GM12878 (cell line): ENCODE measurements at regions not wholly inside any gene's neighbourhood (a gene's known extent, or its start where the extent isn't known, plus 50 kb on each side); places are given as distances from the start of the nearest gene placed in this dataset.

Experiments
- ATAC-seq: fragments of 200-7000 bp; cut with Tn5 transposase; 3 replicates; pipeline ENCODE4 v1.9.1; 2020; ENCODE audit warnings: mild to moderate bottlenecking, moderate library complexity
- BruUV-seq: library from RNA; stranded (reverse); fragments of 400-500 nt; replicated peaks from 2 replicates; lab custom pipeline; 2021; lab: Mats Ljungman, UMichigan
- CTCF ChIA-PET: fragments of 300-600 bp; sonication (Branson Sonifier 250); formaldehyde crosslinking; extraction: SDS; loops from one replicate; lab custom pipeline; 2021; ENCODE audit warnings: inconsistent platforms; lab: Yijun Ruan, JAX
- POLR2A ChIA-PET: fragments of 350-600 bp; formaldehyde crosslinking; extraction: SDS; loops from one replicate; lab custom pipeline; 2021; ENCODE audit warnings: inconsistent platforms; lab: Charles Lee
- RAD21 ChIA-PET: fragments of 300-600 bp; sonication (Branson Sonifier 250); formaldehyde crosslinking; loops from one replicate; lab custom pipeline; 2023; ENCODE audit warnings: antibody characterized with exemption; ENCODE audit not compliant: unreplicated experiment; lab: Charles Lee
- SMC1A ChIA-PET: fragments of 300-600 bp; sonication (Branson Sonifier 250); formaldehyde crosslinking; loops from one replicate; lab custom pipeline; 2023; ENCODE audit not compliant: unreplicated experiment, uncharacterized antibody; lab: Charles Lee
- DNase-seq: peaks from one replicate; pipeline ENCODE4 v3.0.0-alpha.2; 2011; ENCODE audit warnings: low read depth, low spot score
- FAIRE-seq: peaks from 3 replicates; lab custom pipeline; 2011; peaks lifted over from hg19 to GRCh38; lab: Jason Lieb, UNC
- H2AFZ ChIP-seq: 2 replicates; pipeline ENCODE4 v1.6.0; 2011; ENCODE audit warnings: low read depth, low read length, control low read depth; ENCODE audit not compliant: control insufficient read depth
- H3K27ac ChIP-seq: 2 replicates; pipeline ENCODE4 v1.5.1; 2011; ENCODE audit warnings: control low read depth; ENCODE audit not compliant: control insufficient read depth, insufficient read depth
- H3K27me3 ChIP-seq, 2 experiments: replicated peaks in 1 of 2; 2 replicates each; pipeline versions ENCODE4 v1.6.0 to v1.6.1; 2011; ENCODE audit warnings: low read length in 1 of 2; ENCODE audit not compliant: control insufficient read depth in 2 of 2, insufficient read depth in 2 of 2
- H3K36me3 ChIP-seq, 2 experiments: 2 replicates each; pipeline ENCODE4 v1.5.1; 2011; ENCODE audit warnings: low read length in 1 of 2; ENCODE audit not compliant: control insufficient read depth in 2 of 2, insufficient read depth in 2 of 2
- H3K4me1 ChIP-seq: 2 replicates; pipeline ENCODE4 v1.6.1; 2011; ENCODE audit warnings: mild to moderate bottlenecking, low read length, moderate library complexity, mixed read lengths; ENCODE audit not compliant: control insufficient read depth, insufficient read depth
- H3K4me2 ChIP-seq: 2 replicates; pipeline ENCODE4 v1.6.0; 2011; ENCODE audit warnings: control low read depth; ENCODE audit not compliant: control insufficient read depth, insufficient read depth
- H3K4me3 ChIP-seq: fragments of 200-600 bp; sonication (generic); 2 replicates; pipeline ENCODE4 v1.5.1; 2016
- H3K79me2 ChIP-seq: 2 replicates; pipeline ENCODE4 v1.6.0; 2011; ENCODE audit warnings: low read length; ENCODE audit not compliant: control insufficient read depth, insufficient read depth
- H3K9ac ChIP-seq: 2 replicates; pipeline ENCODE4 v1.8.0; 2011; ENCODE audit warnings: low read length, control low read depth, mixed read lengths; ENCODE audit not compliant: control insufficient read depth, insufficient read depth
- H3K9me3 ChIP-seq: replicated peaks from 3 replicates; pipeline ENCODE4 v1.5.1; 2011; ENCODE audit warnings: mild to moderate bottlenecking, low read length; ENCODE audit not compliant: control insufficient read depth, insufficient read depth
- H4K20me1 ChIP-seq: 2 replicates; pipeline ENCODE4 v1.6.0; 2011; ENCODE audit not compliant: control insufficient read depth, insufficient read depth
- EED ChIP-seq: sonication (generic); IDR thresholded peaks from 2 replicates; pipeline ENCODE4 v1.6.1; 2016; ENCODE audit warnings: antibody characterized with exemption, low read depth
- EGR1 ChIP-seq, 2 experiments: IDR thresholded peaks; 1 replicate in 1 of 2; 2 replicates in 1 of 2; pipeline ENCODE4 v1.6.1; 2011 to 2012; ENCODE audit warnings: low read depth in 2 of 2, low read length in 2 of 2, borderline replicate concordance in 1 of 2, mild to moderate bottlenecking in 1 of 2, moderate library complexity in 1 of 2
- FOXM1 ChIP-seq: IDR thresholded peaks from 2 replicates; pipeline ENCODE4 v1.6.1; 2012; ENCODE audit warnings: low read depth, mild to moderate bottlenecking, inconsistent platforms, low read length, moderate library complexity
- NFXL1 ChIP-seq: fragments of 450-650 bp; IDR thresholded peaks from 2 replicates; pipeline ENCODE4 v1.6.1; 2017; ENCODE audit warnings: antibody characterized with exemption, mild to moderate bottlenecking, borderline replicate concordance
- RAD21 ChIP-seq: IDR thresholded peaks from 2 replicates; pipeline ENCODE4 v1.6.1; 2011; ENCODE audit warnings: mild to moderate bottlenecking, low read depth, low read length, moderate library complexity; ENCODE audit not compliant: insufficient read depth
- RFX5 ChIP-seq: IDR thresholded peaks from 2 replicates; pipeline ENCODE4 v1.6.1; 2011; ENCODE audit warnings: low read depth, low read length, improper control_type of control experiment
- SMARCA5 ChIP-seq: fragments of 450-650 bp; IDR thresholded peaks from 2 replicates; pipeline ENCODE4 v1.6.1; 2017; ENCODE audit warnings: mild to moderate bottlenecking
- SPI1 ChIP-seq: IDR thresholded peaks from 2 replicates; pipeline ENCODE4 v1.6.1; 2011; ENCODE audit warnings: low read depth, mild to moderate bottlenecking, low read length, moderate library complexity, borderline replicate concordance; ENCODE audit not compliant: insufficient read depth
- SRF ChIP-seq, 2 experiments: IDR thresholded peaks; 2 replicates each; pipeline ENCODE4 v1.6.1; 2011; ENCODE audit warnings: low read depth in 2 of 2, low read length in 2 of 2, mild to moderate bottlenecking in 1 of 2, moderate library complexity in 1 of 2
- SUPT20H ChIP-seq: IDR thresholded peaks from 2 replicates; pipeline ENCODE4 v1.6.1; 2011; ENCODE audit warnings: low read depth, mild to moderate bottlenecking, low read length, moderate library complexity, borderline replicate concordance; ENCODE audit not compliant: control insufficient read depth
- SUZ12 ChIP-seq: fragments of 200-600 bp; sonication (generic); IDR thresholded peaks from one replicate; pipeline ENCODE4 v1.6.1; 2018; ENCODE audit warnings: antibody characterized with exemption, mild to moderate bottlenecking; ENCODE audit not compliant: unreplicated experiment
- WGBS: methylation state at CpG from one replicate; pipeline ENCODE4 v1.1.6; 2016; ENCODE audit warnings: low lambda C conversion rate; ENCODE audit not compliant: insufficient replicate concordance, insufficient coverage; ENCODE audit errors: missing lambda C conversion rate; 5-methylcytosine and 5-hydroxymethylcytosine counted together
- in situ Hi-C: fragments of 300-500 bp; cut with MboI; formaldehyde crosslinking; loops from 9 replicates; pipeline ENCODE4 v1.14.3; 2018; ENCODE audit warnings: mixed read lengths
- intact Hi-C: fragments of 100-400 bp; cut with micrococcal nuclease; formaldehyde crosslinking; loops from one replicate; pipeline ENCODE4 v1.14.2; 2022; ENCODE audit not compliant: unreplicated experiment
- TF ChIP-seq, protein P1 (sequence below): fragments of 450-650 bp; IDR thresholded peaks from 2 replicates; pipeline ENCODE4 v1.6.1; 2017; ENCODE audit warnings: borderline replicate concordance
- TF ChIP-seq, protein P2 (sequence below): fragments of 450-650 bp; IDR thresholded peaks from 2 replicates; pipeline ENCODE4 v1.6.1; 2016; ENCODE audit warnings: mild to moderate bottlenecking
- TF ChIP-seq, protein P3 (sequence below): IDR thresholded peaks from 2 replicates; pipeline ENCODE4 v1.6.1; 2012; ENCODE audit warnings: low read depth, low read length, improper control_type of control experiment

DNA sequence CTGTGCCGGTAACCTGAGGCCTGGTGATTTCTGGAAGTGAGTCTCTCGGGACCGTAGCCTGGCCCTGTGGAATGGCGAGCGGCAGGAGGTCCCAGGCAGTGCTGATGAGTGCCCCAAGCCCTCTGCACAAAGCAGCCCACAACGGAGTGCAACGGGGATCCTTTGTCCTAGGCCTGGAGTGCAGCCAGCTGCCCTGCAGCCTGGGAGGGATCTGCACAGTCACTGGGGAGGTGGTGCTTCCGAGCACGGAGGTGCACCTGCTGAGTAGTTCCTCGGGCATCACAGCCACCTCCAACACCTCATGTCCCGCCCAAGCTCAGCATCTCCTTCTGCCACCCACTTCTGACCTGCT lies 162.8 kb upstream of the ZMIZ1 start:
- H4K20me1 ChIP-seq: no peaks in the 10 kb centered on the region
- no peak overlapping the region for H3K4me2 ChIP-seq
- DNase-seq: no peak
- H3K27me3 ChIP-seq: peaks cover 2 to 3% of the 10 kb centered on the region in 2 experiments; a peak in 3 of 4 replicates
- in situ Hi-C loops (no loop called here), intact Hi-C loops (no loop called here)
- no peaks in the 10 kb centered on the region for H3K36me3 ChIP-seq
- H3K4me1 ChIP-seq: no peaks in the 10 kb centered on the region
- no peak overlapping the region for H3K27ac ChIP-seq
- ChIA-PET POLR2A (no interaction called here), RAD21 (no interaction called here), SMC1A (no interaction called here), CTCF (no interaction called here)
- no peak for FAIRE-seq
- no peak for ATAC-seq
- H2AFZ ChIP-seq: no peak overlapping the region
- no peaks in the 10 kb centered on the region for H3K79me2 ChIP-seq
- no peak overlapping the region for H3K9ac ChIP-seq
- no peak overlapping the region for H3K4me3 ChIP-seq
- TF ChIP-seq, protein P1, sequence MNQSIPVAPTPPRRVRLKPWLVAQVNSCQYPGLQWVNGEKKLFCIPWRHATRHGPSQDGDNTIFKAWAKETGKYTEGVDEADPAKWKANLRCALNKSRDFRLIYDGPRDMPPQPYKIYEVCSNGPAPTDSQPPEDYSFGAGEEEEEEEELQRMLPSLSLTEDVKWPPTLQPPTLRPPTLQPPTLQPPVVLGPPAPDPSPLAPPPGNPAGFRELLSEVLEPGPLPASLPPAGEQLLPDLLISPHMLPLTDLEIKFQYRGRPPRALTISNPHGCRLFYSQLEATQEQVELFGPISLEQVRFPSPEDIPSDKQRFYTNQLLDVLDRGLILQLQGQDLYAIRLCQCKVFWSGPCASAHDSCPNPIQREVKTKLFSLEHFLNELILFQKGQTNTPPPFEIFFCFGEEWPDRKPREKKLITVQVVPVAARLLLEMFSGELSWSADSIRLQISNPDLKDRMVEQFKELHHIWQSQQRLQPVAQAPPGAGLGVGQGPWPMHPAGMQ: no peak
- TF ChIP-seq SUZ12 (no peak), RAD21 (no peak), SRF (IDR thresholded peaks at IDR 0.05; ENCODE audit: low read depth in 2 of 2, low read length in 2 of 2) (no peak), SMARCA5 (no peak)
- H3K9me3 ChIP-seq: no peaks in the 10 kb centered on the region
- 30% methylated on average over 11 of the region's 11 CpGs for WGBS
- BruUV-seq: no TSS peak

DNA sequence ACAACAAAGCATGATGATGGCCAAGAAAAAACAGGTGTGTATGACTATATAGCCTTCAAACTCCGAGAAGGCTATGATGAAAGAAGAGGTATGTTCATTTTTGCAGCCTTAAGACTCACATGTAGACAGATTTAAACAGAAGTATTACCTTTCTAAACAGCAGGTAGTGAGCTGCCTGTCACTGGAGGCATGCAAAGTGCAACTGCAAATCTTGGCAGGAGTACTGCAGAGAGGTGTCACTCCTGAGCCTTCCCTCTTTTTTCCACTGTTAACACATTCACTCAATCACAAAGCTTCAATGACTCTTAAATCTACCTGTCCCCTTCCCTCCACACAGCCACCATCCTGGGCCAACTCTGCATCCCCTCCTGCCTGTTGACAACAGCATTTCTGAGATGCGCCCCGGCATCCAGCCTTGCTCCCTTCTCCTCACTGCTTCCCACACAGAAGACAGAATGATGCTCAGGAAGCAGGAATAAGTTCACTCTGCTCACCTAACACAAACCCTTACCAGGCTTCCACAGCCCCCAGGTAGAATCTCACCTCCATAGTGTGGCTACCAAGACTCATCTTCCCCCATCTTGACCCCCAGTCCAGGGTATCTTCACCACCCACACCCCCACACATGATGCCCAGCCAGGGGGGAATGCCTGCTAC lies 161.9 kb upstream of the ZMIZ1 start:
- Histone ChIP-seq H4K20me1 (no peaks in the 10 kb centered on the region), H3K4me2 (no peak overlapping the region), H3K27me3 (peaks cover 2 to 3% of the 10 kb centered on the region in 2 experiments; a peak in 3 of 4 replicates), H3K27ac (no peak overlapping the region), H3K9me3 (no peaks in the 10 kb centered on the region), H3K4me3 (no peak overlapping the region), H3K79me2 (no peaks in the 10 kb centered on the region), H3K4me1 (no peaks in the 10 kb centered on the region), H3K9ac (no peak overlapping the region), H2AFZ (no peak overlapping the region), H3K36me3 (no peaks in the 10 kb centered on the region)
- no TSS peak for BruUV-seq
- WGBS: 57% methylated on average over 3 of the region's 3 CpGs
- FAIRE-seq: no peak
- CTCF ChIA-PET: no interaction called here
- ATAC-seq: no peak
- in situ Hi-C loops (no loop called here), intact Hi-C loops (no loop called here)
- DNase-seq: no peak
- SMC1A ChIA-PET: no interaction called here
- POLR2A ChIA-PET: no interaction called here
- RAD21 ChIA-PET: no interaction called here
- TF ChIP-seq FOXM1: no peak
- no peak for TF ChIP-seq SUPT20H
- TF ChIP-seq, protein P2, sequence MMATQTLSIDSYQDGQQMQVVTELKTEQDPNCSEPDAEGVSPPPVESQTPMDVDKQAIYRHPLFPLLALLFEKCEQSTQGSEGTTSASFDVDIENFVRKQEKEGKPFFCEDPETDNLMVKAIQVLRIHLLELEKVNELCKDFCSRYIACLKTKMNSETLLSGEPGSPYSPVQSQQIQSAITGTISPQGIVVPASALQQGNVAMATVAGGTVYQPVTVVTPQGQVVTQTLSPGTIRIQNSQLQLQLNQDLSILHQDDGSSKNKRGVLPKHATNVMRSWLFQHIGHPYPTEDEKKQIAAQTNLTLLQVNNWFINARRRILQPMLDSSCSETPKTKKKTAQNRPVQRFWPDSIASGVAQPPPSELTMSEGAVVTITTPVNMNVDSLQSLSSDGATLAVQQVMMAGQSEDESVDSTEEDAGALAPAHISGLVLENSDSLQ: no peak
- TF ChIP-seq NFXL1: no peak
- TF ChIP-seq EGR1 (IDR thresholded peaks at IDR 0.05; ENCODE audit: borderline replicate concordance in 1 of 2, low read depth in 2 of 2, low read length in 2 of 2): no peak
- no peak for TF ChIP-seq RFX5
- no peak for TF ChIP-seq SPI1
- no peak for TF ChIP-seq EED
- TF ChIP-seq, protein P3, sequence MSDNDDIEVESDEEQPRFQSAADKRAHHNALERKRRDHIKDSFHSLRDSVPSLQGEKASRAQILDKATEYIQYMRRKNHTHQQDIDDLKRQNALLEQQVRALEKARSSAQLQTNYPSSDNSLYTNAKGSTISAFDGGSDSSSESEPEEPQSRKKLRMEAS: no peak
